Heart right ventricle (tissue), 16 donors: ENCODE measurements at regions not wholly inside any gene's neighbourhood (a gene's known extent, or its start where the extent isn't known, plus 50 kb on each side); places are given as distances from the start of the nearest gene placed in this dataset.

Experiments
- ATAC-seq, 8 donors: fragments of 200-7000 bp; cut with Tn5 transposase; one replicate each; pipeline ENCODE4 v1.9.1; 2020; ENCODE audit warnings: mild to moderate bottlenecking in 8 of 8, moderate library complexity in 8 of 8, moderate number of reproducible peaks in 1 of 8
- DNase-seq, 2 donors: peaks; one replicate each; pipeline ENCODE4 v3.0.0-alpha.2; 2020
- H3K27ac ChIP-seq, 10 donors: fragments of 200-600 bp; sonication (generic) in 2 of 10; one replicate each; pipeline versions ENCODE4 v1.5.0 to v1.8.0; 2020 to 2022; ENCODE audit warnings: mild to moderate bottlenecking in 3 of 10
- H3K27me3 ChIP-seq, 7 donors: fragments of 200-600 bp; one replicate each; pipeline ENCODE4 v1.8.0; 2021 to 2022; ENCODE audit warnings: mild to moderate bottlenecking in 2 of 7
- H3K36me3 ChIP-seq, 9 donors: fragments of 200-600 bp; sonication (generic) in 1 of 9; one replicate each; pipeline versions ENCODE4 v1.5.0 to v1.8.0; 2020 to 2022; ENCODE audit warnings: mild to moderate bottlenecking in 2 of 9
- H3K4me1 ChIP-seq, 9 donors: fragments of 200-600 bp; sonication (generic) in 1 of 9; one replicate each; pipeline versions ENCODE4 v1.5.0 to v1.8.0; 2020 to 2022; ENCODE audit warnings: mild to moderate bottlenecking in 4 of 9
- H3K4me3 ChIP-seq, 10 donors: fragments of 200-600 bp; sonication (generic) in 2 of 10; one replicate each; pipeline versions ENCODE4 v1.5.0 to v1.8.0; 2020 to 2022; ENCODE audit warnings: mild to moderate bottlenecking in 7 of 10, moderate library complexity in 2 of 10
- H3K9me3 ChIP-seq, 11 donors: fragments of 200-600 bp in 10 of 11; sonication (generic) in 2 of 11; one replicate each; pipeline versions ENCODE4 v1.5.0 to v1.8.0; 2013 to 2022; ENCODE audit warnings: mild to moderate bottlenecking in 2 of 11, control low read depth in 1 of 11, moderate library complexity in 1 of 11
- CTCF ChIP-seq, 9 donors: fragments of 200-600 bp; sonication (generic) in 2 of 9; IDR thresholded peaks; one replicate each; pipeline versions ENCODE4 v1.5.0 to v1.8.0; 2021 to 2022; ENCODE audit warnings: antibody characterized with exemption in 9 of 9, mild to moderate bottlenecking in 5 of 9, moderate library complexity in 1 of 9
- WGBS, 2 donors: extraction: QIAGEN DNeasy Blood & Tissue Kit; methylation state at CpG; one replicate each; pipeline ENCODE4 v1.1.7; 2013; ENCODE audit warnings: inconsistent platforms in 1 of 2; 5-methylcytosine and 5-hydroxymethylcytosine counted together
- intact Hi-C, 10 donors: fragments of 100-400 bp; cut with DNase I; formaldehyde crosslinking; loops; one replicate each; pipeline versions ENCODE4 v1.11.1 to v1.14.2; 2022
- donor health status: Arrhythmogenic right ventricular cardiomyopathy.
- donor health status: ischemic (EF 13 %, LVEDD 7.1; RV severe dilation, severe dysfunction).
- donor health status: healthy with polysubstance abuse.
- donor health status: DM: no; HTN: yes; CAD: no.
- donor health status: DM: no; HTN: no; CAD: no.
- donor health status: ischemic (EF 25% LVEDD 6.9; RV normal size, moderate dysfunction).
- donor health status: ischemic (EF 25% LVEDD 5.7; RV mildly dilated, moderate dysfunction).
- donor health status: healthy.
- donor health status: DM: yes; HTN: yes; CAD: no.
- donor health status: Ischemic cardiomyopathy.
- donor health status: ischemic (EF 35%, LVEDD 5.7; RV mildly dilated, moderate dysfunction).
- donor health status: nonischemic (EF 11% LVEDD 7.7; RV severe dilation, severe dysfunction).
- donor health status: DM: yes; HTN: yes; CAD: no.
- donor health status: PGD.
- donor health status: ischemic (EF 29% LVEDD 5.4; RV normal size, mild dysfunction).
- donor health status: nonischemic (EF 23%, LVEDD 6.1; RV moderate dilation, normal function).

- ATAC-seq = no peak
- Histone ChIP-seq H3K36me3 (no peaks in the 10 kb centered on the region), H3K27ac (no peak overlapping the region), H3K4me1 (no peaks in the 10 kb centered on the region), H3K27me3 (no peaks in the 10 kb centered on the region), H3K9me3 (peaks cover 0 to 16% (median 7%) of the 10 kb centered on the region in 11 donors), H3K4me3 (no peak overlapping the region)
- intact Hi-C loops = no loop called here
- no peak for DNase-seq
- WGBS, 2 donors = 77 to 81% methylated on average over 1 of the region's 1 CpG
- TF ChIP-seq CTCF (IDR thresholded peaks at IDR 0.05) = no peak
Measured at GRCh38 chr5:163825661-163826060, 320.2 kb downstream of the MAT2B start.

- 76 to 78% methylated on average over 3 of the region's 3 CpGs for WGBS, 2 donors
- intact Hi-C loops = no loop called here
- Histone ChIP-seq H3K4me1 (no peaks in the 10 kb centered on the region), H3K27me3 (no peaks in the 10 kb centered on the region), H3K9me3 (peaks cover 0 to 11% (median 1%) of the 10 kb centered on the region in 11 donors), H3K27ac (no peak overlapping the region), H3K36me3 (no peaks in the 10 kb centered on the region), H3K4me3 (no peak overlapping the region)
- DNase-seq = no peak
- no peak for TF ChIP-seq CTCF (IDR thresholded peaks at IDR 0.05)
- no peak for ATAC-seq
Measured at GRCh38 chr5:163826201-163826600, 320.8 kb downstream of the MAT2B start.

DNA sequence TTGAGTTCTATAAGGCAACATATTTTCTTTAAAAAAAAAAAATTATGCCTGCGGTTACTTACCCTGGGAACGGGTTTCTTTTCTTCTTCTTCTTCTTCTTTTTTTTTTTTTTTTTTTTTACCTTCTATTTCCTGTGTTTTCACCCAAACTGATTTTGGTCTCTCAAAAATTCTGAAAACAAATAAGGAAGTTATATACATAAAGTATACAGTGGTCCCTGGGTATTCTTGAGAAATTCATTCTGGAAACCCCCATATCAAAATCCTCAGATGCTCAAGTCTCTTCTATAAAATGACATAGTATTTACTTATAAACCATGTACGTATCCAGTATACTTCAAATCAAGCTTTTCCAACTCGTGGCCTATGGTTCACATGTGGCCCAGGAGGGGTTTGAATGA is 326.7 kb downstream of the MAT2B start:
- no peak for DNase-seq
- H3K27ac ChIP-seq = no peak overlapping the region
- no peak for TF ChIP-seq CTCF (IDR thresholded peaks at IDR 0.05)
- intact Hi-C loops = no loop called here
- no peaks in the 10 kb centered on the region for H3K4me1 ChIP-seq
- H3K9me3 ChIP-seq = peaks cover 0 to 3% (median 0%) of the 10 kb centered on the region in 11 donors
- no peaks in the 10 kb centered on the region for H3K27me3 ChIP-seq
- no peak overlapping the region for H3K4me3 ChIP-seq
- no peak for ATAC-seq
- 80 to 92% methylated on average over 4 of the region's 4 CpGs for WGBS, 2 donors
- H3K36me3 ChIP-seq = no peaks in the 10 kb centered on the region

DNA sequence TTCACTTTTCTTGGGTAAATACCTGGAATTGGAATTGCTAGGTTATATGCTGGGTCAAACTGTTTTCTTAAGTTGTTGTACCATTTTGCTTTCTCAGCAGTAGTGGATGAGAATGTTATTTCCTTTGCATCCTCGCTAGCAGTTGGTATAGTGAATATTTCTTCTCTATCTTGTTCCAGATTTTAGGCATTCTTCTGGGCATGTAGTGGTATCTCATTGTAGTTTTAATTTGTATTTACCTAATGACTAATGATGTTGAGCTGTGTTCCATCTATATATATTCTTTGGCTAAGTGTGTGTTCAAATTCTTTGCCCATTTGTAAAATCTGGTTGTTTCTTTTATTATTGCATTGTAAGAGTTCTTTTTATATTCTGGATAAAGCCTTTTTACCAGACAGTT is 333.3 kb downstream of the MAT2B start:
- no peak overlapping the region for H3K4me3 ChIP-seq
- no peaks in the 10 kb centered on the region for H3K27me3 ChIP-seq
- H3K4me1 ChIP-seq = no peaks in the 10 kb centered on the region
- intact Hi-C loops = no loop called here
- H3K27ac ChIP-seq = no peak overlapping the region
- DNase-seq (no peak), ATAC-seq (no peak)
- no peaks in the 10 kb centered on the region for H3K36me3 ChIP-seq
- TF ChIP-seq CTCF (IDR thresholded peaks at IDR 0.05) = no peak
- WGBS, 2 donors = 0 to 82% methylated on average over 1 of the region's 1 CpG
- H3K9me3 ChIP-seq = peaks cover 0 to 8% (median 0%) of the 10 kb centered on the region in 11 donors

DNA sequence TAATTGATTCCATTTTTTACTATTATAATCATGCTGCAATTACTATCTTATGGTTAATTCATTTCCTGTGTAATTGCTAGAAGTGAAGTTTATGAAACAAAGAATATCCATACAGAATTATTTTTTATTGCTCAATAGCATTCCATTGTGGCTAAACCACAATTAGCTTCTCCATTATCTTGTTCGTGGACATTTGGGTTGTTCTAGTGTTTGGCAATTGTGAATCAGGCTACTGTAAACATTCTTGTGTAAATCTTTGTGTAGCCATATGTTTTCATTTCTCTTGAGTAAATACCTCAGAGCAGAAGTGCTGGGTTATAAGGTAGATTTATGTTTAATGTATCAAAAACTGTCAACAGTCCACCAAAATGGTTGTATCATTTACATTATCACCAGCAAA is 341.1 kb downstream of the MAT2B start:
- intact Hi-C loops = no loop called here
- H3K27ac ChIP-seq = no peak overlapping the region
- no peak for ATAC-seq
- peaks cover 0 to 19% (median 10%) of the 10 kb centered on the region in 11 donors for H3K9me3 ChIP-seq
- H3K36me3 ChIP-seq = no peaks in the 10 kb centered on the region
- no peak for DNase-seq
- H3K4me3 ChIP-seq = no peak overlapping the region
- WGBS, 2 donors = 52 to 78% methylated on average over 1 of the region's 1 CpG
- H3K27me3 ChIP-seq = no peaks in the 10 kb centered on the region
- H3K4me1 ChIP-seq = no peaks in the 10 kb centered on the region
- TF ChIP-seq CTCF (IDR thresholded peaks at IDR 0.05) = no peak
